ENCODE measurements at regions not wholly inside any gene's neighbourhood (a gene's known extent, or its start where the extent isn't known, plus 50 kb on each side); places are given as distances from the start of the nearest gene placed in this dataset.
A peak's percentile ranks its signal among the peaks of the same experiment; 100 is the strongest.

DNA sequence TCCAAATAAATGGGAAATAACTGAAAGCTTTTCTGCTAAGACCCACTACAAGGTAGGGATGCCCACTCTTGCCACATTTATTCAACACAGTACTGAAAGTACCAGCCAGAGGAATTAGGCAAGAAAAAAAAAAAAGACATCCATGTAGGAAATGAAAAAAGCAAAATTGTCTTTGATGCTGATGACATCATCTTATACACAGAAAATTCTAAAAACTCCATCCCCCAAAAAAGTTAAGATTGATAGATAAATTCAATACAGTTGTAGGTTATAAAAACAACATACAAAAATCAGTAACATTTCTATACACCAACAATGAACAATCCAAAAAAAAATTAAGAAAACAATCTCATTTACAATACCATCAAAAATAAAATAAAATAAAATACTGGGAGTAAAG lies 330.4 kb downstream of the RBM26 start:
- BruUV-seq (replicated peaks) = no TSS peak
- no peak for FAIRE-seq

GRCh38 chr13:79070343-79070974 lies 335.6 kb downstream of the RBM26 start:
- ATAC-seq = no peak
- no peak for FAIRE-seq
- H3K4me2 ChIP-seq (ENCODE audit: low read depth, low read length) = no peak overlapping the region
- H3K9ac ChIP-seq (ENCODE audit: insufficient read depth, low read depth, low read length) = no peak overlapping the region
- H3K4me3 ChIP-seq (replicated peaks in 1 of 3; ENCODE audit: insufficient read depth in 1 of 3, low read depth in 2 of 3, low read length in 3 of 3) = no peak overlapping the region
- under 1% methylated on average over 4 of the region's 4 CpGs for WGBS (ENCODE audit: low lambda C conversion rate)
- no peaks in the 10 kb centered on the region for H3K36me3 ChIP-seq (replicated peaks in 1 of 2; ENCODE audit: control insufficient read depth in 1 of 2, insufficient read depth in 2 of 2, low read length in 2 of 2)
- no peak overlapping the region for H3K27ac ChIP-seq (ENCODE audit: extremely low read length, insufficient read depth, low read length)
- ChIA-PET POLR2A (no interaction called here), CTCF (ENCODE audit: low intra/inter-chr PET ratio, low total read pairs) (no interaction called here)
- intact Hi-C loops (cut with micrococcal nuclease; ENCODE audit: unreplicated experiment) = no loop called here
- H4K20me1 ChIP-seq (ENCODE audit: insufficient read depth, low read length) = no peaks in the 10 kb centered on the region
- in situ Hi-C loops (cut with HindIII; ENCODE audit: extremely low pct_ligation_motif_present, low pct_unique_long_range_greater_than_20kb) = no loop called here
- no TSS peak for BruUV-seq (replicated peaks)
- no peaks in the 10 kb centered on the region for H3K4me1 ChIP-seq (ENCODE audit: insufficient read depth, low read length)
- no peak for DNase-seq (ENCODE audit: low spot score)
- TF ChIP-seq ZBTB8A (CRISPR knock-in tag; IDR thresholded peaks at IDR 0.05; ENCODE audit: borderline replicate concordance, low read depth) = no peak
- TF ChIP-seq, protein P1, sequence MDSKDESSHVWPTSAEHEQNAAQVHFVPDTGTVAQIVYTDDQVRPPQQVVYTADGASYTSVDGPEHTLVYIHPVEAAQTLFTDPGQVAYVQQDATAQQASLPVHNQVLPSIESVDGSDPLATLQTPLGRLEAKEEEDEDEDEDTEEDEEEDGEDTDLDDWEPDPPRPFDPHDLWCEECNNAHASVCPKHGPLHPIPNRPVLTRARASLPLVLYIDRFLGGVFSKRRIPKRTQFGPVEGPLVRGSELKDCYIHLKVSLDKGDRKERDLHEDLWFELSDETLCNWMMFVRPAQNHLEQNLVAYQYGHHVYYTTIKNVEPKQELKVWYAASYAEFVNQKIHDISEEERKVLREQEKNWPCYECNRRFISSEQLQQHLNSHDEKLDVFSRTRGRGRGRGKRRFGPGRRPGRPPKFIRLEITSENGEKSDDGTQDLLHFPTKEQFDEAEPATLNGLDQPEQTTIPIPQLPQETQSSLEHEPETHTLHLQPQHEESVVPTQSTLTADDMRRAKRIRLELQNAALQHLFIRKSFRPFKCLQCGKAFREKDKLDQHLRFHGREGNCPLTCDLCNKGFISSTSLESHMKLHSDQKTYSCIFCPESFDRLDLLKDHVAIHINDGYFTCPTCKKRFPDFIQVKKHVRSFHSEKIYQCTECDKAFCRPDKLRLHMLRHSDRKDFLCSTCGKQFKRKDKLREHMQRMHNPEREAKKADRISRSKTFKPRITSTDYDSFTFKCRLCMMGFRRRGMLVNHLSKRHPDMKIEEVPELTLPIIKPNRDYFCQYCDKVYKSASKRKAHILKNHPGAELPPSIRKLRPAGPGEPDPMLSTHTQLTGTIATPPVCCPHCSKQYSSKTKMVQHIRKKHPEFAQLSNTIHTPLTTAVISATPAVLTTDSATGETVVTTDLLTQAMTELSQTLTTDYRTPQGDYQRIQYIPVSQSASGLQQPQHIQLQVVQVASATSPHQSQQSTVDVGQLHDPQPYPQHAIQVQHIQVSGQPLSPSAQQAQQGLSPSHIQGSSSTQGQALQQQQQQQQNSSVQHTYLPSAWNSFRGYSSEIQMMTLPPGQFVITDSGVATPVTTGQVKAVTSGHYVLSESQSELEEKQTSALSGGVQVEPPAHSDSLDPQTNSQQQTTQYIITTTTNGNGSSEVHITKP (CRISPR knock-in tag; IDR thresholded peaks at IDR 0.05; ENCODE audit: low read depth) = no peak
- no peak for TF ChIP-seq ZSCAN9 (CRISPR knock-in tag; IDR thresholded peaks at IDR 0.05; ENCODE audit: borderline replicate concordance)
- no peak for TF ChIP-seq EZH2 (conservative IDR thresholded peaks at IDR 0.05; ENCODE audit: low read depth, low read length)
- TF ChIP-seq ZNF382 (CRISPR knock-in tag; IDR thresholded peaks at IDR 0.05; ENCODE audit: borderline replicate concordance) = no peak
- no peak for TF ChIP-seq ZNF30 (CRISPR knock-in tag; IDR thresholded peaks at IDR 0.05)
- TF ChIP-seq MLXIP (CRISPR knock-in tag; IDR thresholded peaks at IDR 0.05; ENCODE audit: borderline replicate concordance) = no peak
- no peak for TF ChIP-seq CBX1 (IDR thresholded peaks at IDR 0.05; ENCODE audit: low read depth)
- TF ChIP-seq HMG20B (CRISPR knock-in tag; conservative IDR thresholded peaks at IDR 0.05) = no peak
- no peaks in the 10 kb centered on the region for H3K79me2 ChIP-seq (ENCODE audit: insufficient read depth, low read length)
- H3K9me3 ChIP-seq (ENCODE audit: low read length) = no peaks in the 10 kb centered on the region
- no peaks in the 10 kb centered on the region for H3K27me3 ChIP-seq (ENCODE audit: control insufficient read depth in 1 of 2, insufficient read depth in 2 of 2, low read length in 2 of 2)
- no peak overlapping the region for H2AFZ ChIP-seq (ENCODE audit: low read length)

More for the DNA sequence above, 330.4 kb downstream of the RBM26 start:
- no peaks in the 10 kb centered on the region for H3K27me3 ChIP-seq (ENCODE audit: control insufficient read depth in 1 of 2, insufficient read depth in 2 of 2, low read length in 2 of 2)
- in situ Hi-C loops (cut with HindIII; ENCODE audit: extremely low pct_ligation_motif_present, low pct_unique_long_range_greater_than_20kb) (no loop called here), intact Hi-C loops (cut with micrococcal nuclease; ENCODE audit: unreplicated experiment) (no loop called here)
- H2AFZ ChIP-seq (ENCODE audit: low read length) = no peak overlapping the region
- H4K20me1 ChIP-seq (ENCODE audit: insufficient read depth, low read length) = no peaks in the 10 kb centered on the region
- H3K27ac ChIP-seq (ENCODE audit: extremely low read length, insufficient read depth, low read length) = no peak overlapping the region
- H3K79me2 ChIP-seq (ENCODE audit: insufficient read depth, low read length) = no peaks in the 10 kb centered on the region
- ATAC-seq = no peak
- no peaks in the 10 kb centered on the region for H3K4me1 ChIP-seq (ENCODE audit: insufficient read depth, low read length)
- CTCF ChIA-PET (ENCODE audit: low intra/inter-chr PET ratio, low total read pairs) = no interaction called here
- H3K36me3 ChIP-seq (replicated peaks in 1 of 2; ENCODE audit: control insufficient read depth in 1 of 2, insufficient read depth in 2 of 2, low read length in 2 of 2) = no peaks in the 10 kb centered on the region
- no peaks in the 10 kb centered on the region for H3K9me3 ChIP-seq (ENCODE audit: low read length)
- no peak overlapping the region for H3K4me3 ChIP-seq (replicated peaks in 1 of 3; ENCODE audit: insufficient read depth in 1 of 3, low read depth in 2 of 3, low read length in 3 of 3)
- POLR2A ChIA-PET = no interaction called here
- DNase-seq (ENCODE audit: low spot score) = no peak
- H3K4me2 ChIP-seq (ENCODE audit: low read depth, low read length) = no peak overlapping the region
- no peak for TF ChIP-seq ARNT (IDR thresholded peaks at IDR 0.05)
- peak; percentile 94 for TF ChIP-seq ATF7 (IDR thresholded peaks at IDR 0.05)
- no peak for TF ChIP-seq ATF7 (CRISPR knock-in tag; IDR thresholded peaks at IDR 0.05)
- H3K9ac ChIP-seq (ENCODE audit: insufficient read depth, low read depth, low read length) = no peak overlapping the region
